ENCODE measurements at regions not wholly inside any gene's neighbourhood (a gene's known extent, or its start where the extent isn't known, plus 50 kb on each side); places are given as distances from the start of the nearest gene placed in this dataset.
A peak's percentile ranks its signal among the peaks of the same experiment; 100 is the strongest.

DNA sequence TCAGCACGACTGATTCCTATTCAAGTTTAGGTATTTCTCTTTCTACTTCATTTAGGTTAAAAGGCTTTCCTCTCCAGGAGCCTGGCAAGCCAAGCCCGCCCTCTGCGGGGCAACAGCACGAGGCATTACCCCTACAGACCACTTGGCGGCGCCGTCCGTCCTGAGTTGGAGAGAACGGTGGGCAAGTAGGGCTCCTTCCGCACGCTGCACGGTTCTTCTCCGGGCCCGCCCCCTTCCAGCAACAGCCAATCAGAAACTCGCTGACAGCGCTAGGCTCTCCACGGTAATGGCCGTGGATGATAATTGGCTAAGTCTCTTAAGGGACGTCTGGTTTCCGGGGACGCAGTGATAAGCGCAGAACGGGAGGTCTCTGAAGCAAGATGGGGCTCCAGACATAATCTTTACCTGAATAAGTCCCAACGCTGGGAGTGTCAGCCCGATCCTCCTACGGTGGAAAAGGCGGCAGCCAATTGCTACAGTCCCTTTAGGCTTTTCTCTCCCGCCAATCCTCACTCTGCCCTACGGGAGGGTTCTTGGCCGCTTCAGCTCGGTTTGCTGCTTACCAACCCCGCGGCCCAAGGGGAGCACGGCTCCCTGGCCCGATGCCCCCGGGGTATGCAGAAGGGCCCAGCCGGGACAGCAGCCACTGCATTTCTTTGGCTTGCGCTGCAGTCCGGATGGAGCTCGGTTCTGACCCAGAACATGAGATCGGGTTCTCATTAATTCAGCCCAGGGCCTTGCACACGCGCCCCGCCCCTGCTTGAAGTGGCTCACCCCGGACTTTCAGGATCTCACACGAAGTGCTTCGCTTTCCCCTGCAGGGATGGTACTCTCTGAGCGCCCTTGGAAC, 206.9 kb upstream of the PKDCC start:
- H3K9me3 ChIP-seq (ENCODE audit: control insufficient read depth in 4 of 4, low read length in 3 of 4), result no peaks in the 10 kb centered on the region
- H3K4me1 ChIP-seq (ENCODE audit: control insufficient read depth in 4 of 4, insufficient read depth in 4 of 4, low read length in 3 of 4), result peaks cover 0 to 10% (median 7%) of the 10 kb centered on the region in 4 donors
- TF ChIP-seq SP1 (IDR thresholded peaks at IDR 0.05), result peak; percentile 97
- TF ChIP-seq FOXA2 (IDR thresholded peaks at IDR 0.05), result peak; percentile 43
- TF ChIP-seq, protein P1, sequence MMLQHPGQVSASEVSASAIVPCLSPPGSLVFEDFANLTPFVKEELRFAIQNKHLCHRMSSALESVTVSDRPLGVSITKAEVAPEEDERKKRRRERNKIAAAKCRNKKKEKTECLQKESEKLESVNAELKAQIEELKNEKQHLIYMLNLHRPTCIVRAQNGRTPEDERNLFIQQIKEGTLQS (IDR thresholded peaks at IDR 0.05), result peak; percentile 53
- no peak for TF ChIP-seq FOXA1 (IDR thresholded peaks at IDR 0.05)
- TF ChIP-seq RAD21 (IDR thresholded peaks at IDR 0.05), result peak; percentile 98 to 99
- TF ChIP-seq, protein P2, sequence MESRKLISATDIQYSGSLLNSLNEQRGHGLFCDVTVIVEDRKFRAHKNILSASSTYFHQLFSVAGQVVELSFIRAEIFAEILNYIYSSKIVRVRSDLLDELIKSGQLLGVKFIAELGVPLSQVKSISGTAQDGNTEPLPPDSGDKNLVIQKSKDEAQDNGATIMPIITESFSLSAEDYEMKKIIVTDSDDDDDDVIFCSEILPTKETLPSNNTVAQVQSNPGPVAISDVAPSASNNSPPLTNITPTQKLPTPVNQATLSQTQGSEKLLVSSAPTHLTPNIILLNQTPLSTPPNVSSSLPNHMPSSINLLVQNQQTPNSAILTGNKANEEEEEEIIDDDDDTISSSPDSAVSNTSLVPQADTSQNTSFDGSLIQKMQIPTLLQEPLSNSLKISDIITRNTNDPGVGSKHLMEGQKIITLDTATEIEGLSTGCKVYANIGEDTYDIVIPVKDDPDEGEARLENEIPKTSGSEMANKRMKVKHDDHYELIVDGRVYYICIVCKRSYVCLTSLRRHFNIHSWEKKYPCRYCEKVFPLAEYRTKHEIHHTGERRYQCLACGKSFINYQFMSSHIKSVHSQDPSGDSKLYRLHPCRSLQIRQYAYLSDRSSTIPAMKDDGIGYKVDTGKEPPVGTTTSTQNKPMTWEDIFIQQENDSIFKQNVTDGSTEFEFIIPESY (IDR thresholded peaks at IDR 0.05), result peak; percentile 30
- peak; percentile 48 to 78 for TF ChIP-seq GABPA (IDR thresholded peaks at IDR 0.05 in 1 of 2, conservative IDR thresholded peaks at IDR 0.05 in 1 of 2)
- TF ChIP-seq TAF1 (conservative IDR thresholded peaks at IDR 0.05), result peak; percentile 78
- peak; percentile 52 to 62 for TF ChIP-seq RXRA (IDR thresholded peaks at IDR 0.05)
- TF ChIP-seq, protein P3, sequence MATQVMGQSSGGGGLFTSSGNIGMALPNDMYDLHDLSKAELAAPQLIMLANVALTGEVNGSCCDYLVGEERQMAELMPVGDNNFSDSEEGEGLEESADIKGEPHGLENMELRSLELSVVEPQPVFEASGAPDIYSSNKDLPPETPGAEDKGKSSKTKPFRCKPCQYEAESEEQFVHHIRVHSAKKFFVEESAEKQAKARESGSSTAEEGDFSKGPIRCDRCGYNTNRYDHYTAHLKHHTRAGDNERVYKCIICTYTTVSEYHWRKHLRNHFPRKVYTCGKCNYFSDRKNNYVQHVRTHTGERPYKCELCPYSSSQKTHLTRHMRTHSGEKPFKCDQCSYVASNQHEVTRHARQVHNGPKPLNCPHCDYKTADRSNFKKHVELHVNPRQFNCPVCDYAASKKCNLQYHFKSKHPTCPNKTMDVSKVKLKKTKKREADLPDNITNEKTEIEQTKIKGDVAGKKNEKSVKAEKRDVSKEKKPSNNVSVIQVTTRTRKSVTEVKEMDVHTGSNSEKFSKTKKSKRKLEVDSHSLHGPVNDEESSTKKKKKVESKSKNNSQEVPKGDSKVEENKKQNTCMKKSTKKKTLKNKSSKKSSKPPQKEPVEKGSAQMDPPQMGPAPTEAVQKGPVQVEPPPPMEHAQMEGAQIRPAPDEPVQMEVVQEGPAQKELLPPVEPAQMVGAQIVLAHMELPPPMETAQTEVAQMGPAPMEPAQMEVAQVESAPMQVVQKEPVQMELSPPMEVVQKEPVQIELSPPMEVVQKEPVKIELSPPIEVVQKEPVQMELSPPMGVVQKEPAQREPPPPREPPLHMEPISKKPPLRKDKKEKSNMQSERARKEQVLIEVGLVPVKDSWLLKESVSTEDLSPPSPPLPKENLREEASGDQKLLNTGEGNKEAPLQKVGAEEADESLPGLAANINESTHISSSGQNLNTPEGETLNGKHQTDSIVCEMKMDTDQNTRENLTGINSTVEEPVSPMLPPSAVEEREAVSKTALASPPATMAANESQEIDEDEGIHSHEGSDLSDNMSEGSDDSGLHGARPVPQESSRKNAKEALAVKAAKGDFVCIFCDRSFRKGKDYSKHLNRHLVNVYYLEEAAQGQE (IDR thresholded peaks at IDR 0.05), result peak; percentile 87
- TF ChIP-seq NR2F2 (IDR thresholded peaks at IDR 0.05), result peak; percentile 11
- TF ChIP-seq JUND (IDR thresholded peaks at IDR 0.05), result no peak
- TF ChIP-seq, protein P4, sequence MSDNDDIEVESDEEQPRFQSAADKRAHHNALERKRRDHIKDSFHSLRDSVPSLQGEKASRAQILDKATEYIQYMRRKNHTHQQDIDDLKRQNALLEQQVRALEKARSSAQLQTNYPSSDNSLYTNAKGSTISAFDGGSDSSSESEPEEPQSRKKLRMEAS (IDR thresholded peaks at IDR 0.05), result peak; percentile 91
- no peak for TF ChIP-seq HNF4G (IDR thresholded peaks at IDR 0.05)
- TF ChIP-seq HNF4A (conservative IDR thresholded peaks at IDR 0.05), result peak; percentile 13 to 20
- TF ChIP-seq EGR1 (IDR thresholded peaks at IDR 0.05; ENCODE audit: low read depth in 2 of 2), result no peak
- TF ChIP-seq YY1 (IDR thresholded peaks at IDR 0.05), result peak; percentile 98
- TF ChIP-seq, protein P5, sequence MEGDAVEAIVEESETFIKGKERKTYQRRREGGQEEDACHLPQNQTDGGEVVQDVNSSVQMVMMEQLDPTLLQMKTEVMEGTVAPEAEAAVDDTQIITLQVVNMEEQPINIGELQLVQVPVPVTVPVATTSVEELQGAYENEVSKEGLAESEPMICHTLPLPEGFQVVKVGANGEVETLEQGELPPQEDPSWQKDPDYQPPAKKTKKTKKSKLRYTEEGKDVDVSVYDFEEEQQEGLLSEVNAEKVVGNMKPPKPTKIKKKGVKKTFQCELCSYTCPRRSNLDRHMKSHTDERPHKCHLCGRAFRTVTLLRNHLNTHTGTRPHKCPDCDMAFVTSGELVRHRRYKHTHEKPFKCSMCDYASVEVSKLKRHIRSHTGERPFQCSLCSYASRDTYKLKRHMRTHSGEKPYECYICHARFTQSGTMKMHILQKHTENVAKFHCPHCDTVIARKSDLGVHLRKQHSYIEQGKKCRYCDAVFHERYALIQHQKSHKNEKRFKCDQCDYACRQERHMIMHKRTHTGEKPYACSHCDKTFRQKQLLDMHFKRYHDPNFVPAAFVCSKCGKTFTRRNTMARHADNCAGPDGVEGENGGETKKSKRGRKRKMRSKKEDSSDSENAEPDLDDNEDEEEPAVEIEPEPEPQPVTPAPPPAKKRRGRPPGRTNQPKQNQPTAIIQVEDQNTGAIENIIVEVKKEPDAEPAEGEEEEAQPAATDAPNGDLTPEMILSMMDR (IDR thresholded peaks at IDR 0.05; ENCODE audit: low read depth, low read length, missing input control), result peak; percentile 98
- no peaks in the 10 kb centered on the region for H3K36me3 ChIP-seq (ENCODE audit: control insufficient read depth in 4 of 4, insufficient read depth in 3 of 4, low read depth in 1 of 4, low read length in 3 of 4)
- DNase-seq (ENCODE audit: low spot score), result peak; percentile 96
- peak overlapping the region; percentile 39 to 91 for H3K9ac ChIP-seq (ENCODE audit: low read depth in 1 of 2, low read length in 2 of 2)
- peak overlapping the region; percentile 81 to 87 for H3K27ac ChIP-seq (ENCODE audit: low read depth in 1 of 2, low read length in 2 of 2)
- H3K27me3 ChIP-seq (ENCODE audit: control insufficient read depth in 4 of 4, insufficient read depth in 4 of 4, low read length in 3 of 4), result no peaks in the 10 kb centered on the region
- WGBS, result 1% methylated on average over 48 of the region's 48 CpGs
- H3K4me3 ChIP-seq (ENCODE audit: low read depth in 1 of 3, low read length in 3 of 3), result peak overlapping the region; percentile 62 to 93 (median 71)
